ENCODE measurements at regions not wholly inside any gene's neighbourhood (a gene's known extent, or its start where the extent isn't known, plus 50 kb on each side); places are given as distances from the start of the nearest gene placed in this dataset.

DNA sequence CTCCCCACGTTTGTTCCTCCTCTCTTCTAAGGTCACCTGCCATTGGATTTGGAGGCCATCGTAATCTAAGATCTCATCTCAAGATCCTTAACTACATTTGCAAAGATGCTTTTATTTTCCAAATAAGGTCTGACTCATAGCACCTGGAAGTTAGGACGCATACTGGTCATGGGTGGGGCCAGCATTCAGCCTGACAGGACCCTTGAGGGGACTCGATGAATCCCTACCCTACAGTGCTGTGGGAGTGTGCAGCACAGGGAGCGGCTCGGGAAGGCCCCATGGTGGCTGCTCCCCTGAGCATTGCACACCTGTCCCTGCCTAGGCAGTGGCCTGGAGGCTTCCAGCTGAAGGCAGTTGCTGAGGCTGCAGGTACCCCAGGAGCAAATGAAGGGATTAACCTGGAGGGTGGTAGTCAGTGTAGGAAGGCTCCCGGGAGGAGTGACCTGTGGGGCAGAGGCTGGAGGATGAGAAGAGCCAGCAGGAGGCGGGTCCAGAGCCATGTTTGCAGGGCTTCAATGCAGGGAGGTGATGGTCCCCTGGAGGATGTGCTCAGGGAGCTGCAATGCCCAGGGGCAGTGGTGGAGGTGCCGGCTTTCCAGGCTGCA lies 362.2 kb downstream of the CTTN start:
- TF ChIP-seq, protein P1, sequence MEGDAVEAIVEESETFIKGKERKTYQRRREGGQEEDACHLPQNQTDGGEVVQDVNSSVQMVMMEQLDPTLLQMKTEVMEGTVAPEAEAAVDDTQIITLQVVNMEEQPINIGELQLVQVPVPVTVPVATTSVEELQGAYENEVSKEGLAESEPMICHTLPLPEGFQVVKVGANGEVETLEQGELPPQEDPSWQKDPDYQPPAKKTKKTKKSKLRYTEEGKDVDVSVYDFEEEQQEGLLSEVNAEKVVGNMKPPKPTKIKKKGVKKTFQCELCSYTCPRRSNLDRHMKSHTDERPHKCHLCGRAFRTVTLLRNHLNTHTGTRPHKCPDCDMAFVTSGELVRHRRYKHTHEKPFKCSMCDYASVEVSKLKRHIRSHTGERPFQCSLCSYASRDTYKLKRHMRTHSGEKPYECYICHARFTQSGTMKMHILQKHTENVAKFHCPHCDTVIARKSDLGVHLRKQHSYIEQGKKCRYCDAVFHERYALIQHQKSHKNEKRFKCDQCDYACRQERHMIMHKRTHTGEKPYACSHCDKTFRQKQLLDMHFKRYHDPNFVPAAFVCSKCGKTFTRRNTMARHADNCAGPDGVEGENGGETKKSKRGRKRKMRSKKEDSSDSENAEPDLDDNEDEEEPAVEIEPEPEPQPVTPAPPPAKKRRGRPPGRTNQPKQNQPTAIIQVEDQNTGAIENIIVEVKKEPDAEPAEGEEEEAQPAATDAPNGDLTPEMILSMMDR (IDR thresholded peaks at IDR 0.05), result no peak
- TF ChIP-seq ZFX (IDR thresholded peaks at IDR 0.05; ENCODE audit: borderline replicate concordance), result no peak
